Activated CD4-positive, alpha-beta T cell treated with anti-CD3 and anti-CD28 coated beads for 36 hours (primary cell): ENCODE measurements at regions not wholly inside any gene's neighbourhood (a gene's known extent, or its start where the extent isn't known, plus 50 kb on each side); places are given as distances from the start of the nearest gene placed in this dataset.

Experiments used
- ATAC-seq: fragments of 200-7000 bp; cut with Tn5 transposase; one replicate; pipeline ENCODE4 v1.10.0; 2021; ENCODE audit warnings: mild to moderate bottlenecking, moderate library complexity
- CTCF ChIA-PET: fragments of 350-600 bp; sonication (Branson Sonifier 250); formaldehyde crosslinking; loops from one replicate; lab custom pipeline; 2021; ENCODE audit warnings: antibody characterized with exemption; lab: Charles Lee
- POLR2A ChIA-PET: fragments of 350-600 bp; sonication (Branson Sonifier 250); formaldehyde crosslinking; loops from one replicate; lab custom pipeline; 2021; ENCODE audit warnings: antibody characterized with exemption, inconsistent platforms; lab: Charles Lee
- DNase-seq: peaks from one replicate; pipeline ENCODE4 v3.0.0-alpha.2; 2020
- H3K27ac Mint-ChIP-seq: one replicate; pipeline ENCODE4 v1.8.0; 2021; ENCODE audit warnings: mixed read lengths
- H3K27me3 Mint-ChIP-seq: one replicate; pipeline ENCODE4 v1.8.0; 2021; ENCODE audit warnings: mixed read lengths
- H3K36me3 Mint-ChIP-seq: one replicate; pipeline ENCODE4 v1.8.0; 2021; ENCODE audit warnings: low read depth, mixed read lengths
- H3K4me1 Mint-ChIP-seq: one replicate; pipeline ENCODE4 v1.8.0; 2021; ENCODE audit warnings: mixed read lengths
- H3K4me3 Mint-ChIP-seq: one replicate; pipeline ENCODE4 v1.8.0; 2021; ENCODE audit warnings: mild to moderate bottlenecking, moderate library complexity, mixed read lengths
- H3K9me3 Mint-ChIP-seq: one replicate; pipeline ENCODE4 v1.8.0; 2021; ENCODE audit warnings: low read depth, mixed read lengths
- intact Hi-C, 2 experiments: fragments of 100-400 bp; cut with DNase I in 1 of 2; cut with micrococcal nuclease in 1 of 2; formaldehyde crosslinking; loops; one replicate each; pipeline versions ENCODE4 v1.14.2 to v1.15.1; 2022 to 2024; cut with DNase I, micrococcal nuclease

- Mint-ChIP-seq H3K4me1 (no peaks in the 10 kb centered on the region), H3K36me3 (no peaks in the 10 kb centered on the region), H3K27me3 (peaks cover 14% of the 10 kb centered on the region), H3K9me3 (no peaks in the 10 kb centered on the region), H3K4me3 (no peak overlapping the region), H3K27ac (no peak overlapping the region)
- intact Hi-C loops, result no loop called here
- ATAC-seq (no peak), DNase-seq (no peak)
- ChIA-PET POLR2A (no interaction called here), CTCF (no interaction called here)
Observed at GRCh38 chr3:137264071-137264820, 306.5 kb downstream of the IL20RB start.

GRCh38 chr3:137264843-137265330, 307.1 kb downstream of the IL20RB start:
- Mint-ChIP-seq H3K4me3 (no peak overlapping the region), H3K27ac (no peak overlapping the region), H3K27me3 (peaks cover 10% of the 10 kb centered on the region), H3K36me3 (no peaks in the 10 kb centered on the region), H3K4me1 (no peaks in the 10 kb centered on the region), H3K9me3 (no peaks in the 10 kb centered on the region)
- ATAC-seq (no peak), DNase-seq (no peak)
- ChIA-PET POLR2A (no interaction called here), CTCF (no interaction called here)
- intact Hi-C loops, result no loop called here

- CTCF ChIA-PET, result no interaction called here
- Mint-ChIP-seq H3K4me3 (no peak overlapping the region), H3K4me1 (no peaks in the 10 kb centered on the region), H3K36me3 (no peaks in the 10 kb centered on the region), H3K27me3 (no peaks in the 10 kb centered on the region), H3K27ac (no peak overlapping the region), H3K9me3 (no peaks in the 10 kb centered on the region)
- POLR2A ChIA-PET, result no interaction called here
- no peak for DNase-seq
- no peak for ATAC-seq
- intact Hi-C loops, result no loop called here
Observed at GRCh38 chr3:137282871-137283270, 325.1 kb downstream of the IL20RB start.

GRCh38 chr3:137285924-137286323, 328.1 kb downstream of the IL20RB start:
- ChIA-PET POLR2A (no interaction called here), CTCF (interaction anchor here (0.6 to 1.1 kb wide), 2 partner anchors 9 to 1263 kb away, joined by 3 to 4 read pairs; no protein-coding TSS in a partner anchor)
- ATAC-seq (no peak), DNase-seq (no peak)
- Mint-ChIP-seq H3K36me3 (no peaks in the 10 kb centered on the region), H3K27me3 (peaks cover 4% of the 10 kb centered on the region), H3K4me3 (no peak overlapping the region), H3K4me1 (no peaks in the 10 kb centered on the region), H3K27ac (no peak overlapping the region), H3K9me3 (no peaks in the 10 kb centered on the region)
- intact Hi-C loops, result no loop called here

GRCh38 chr3:137293086-137293485, 335.3 kb downstream of the IL20RB start:
- POLR2A ChIA-PET, result no interaction called here
- H3K4me1 Mint-ChIP-seq, result no peaks in the 10 kb centered on the region
- no peak for DNase-seq
- H3K27me3 Mint-ChIP-seq, result peaks cover 14% of the 10 kb centered on the region
- no peak overlapping the region for H3K27ac Mint-ChIP-seq
- H3K9me3 Mint-ChIP-seq, result no peaks in the 10 kb centered on the region
- intact Hi-C loops, result no loop called here
- CTCF ChIA-PET, result interaction anchor here (0.8 kb wide), 1 partner anchor 68 kb away, joined by 3 read pairs; no protein-coding TSS in a partner anchor
- H3K4me3 Mint-ChIP-seq, result no peak overlapping the region
- no peaks in the 10 kb centered on the region for H3K36me3 Mint-ChIP-seq
- ATAC-seq, result no peak

- DNase-seq (no peak), ATAC-seq (no peak)
- POLR2A ChIA-PET, result no interaction called here
- intact Hi-C loops, result no loop called here
- Mint-ChIP-seq H3K9me3 (no peaks in the 10 kb centered on the region), H3K4me3 (no peak overlapping the region), H3K27me3 (peaks cover 14% of the 10 kb centered on the region), H3K4me1 (no peaks in the 10 kb centered on the region), H3K36me3 (no peaks in the 10 kb centered on the region), H3K27ac (no peak overlapping the region)
- CTCF ChIA-PET, result interaction anchor here (0.8 kb wide), 1 partner anchor 69 kb away, joined by 3 read pairs; no protein-coding TSS in a partner anchor
Observed at GRCh38 chr3:137294139-137294538, 336.4 kb downstream of the IL20RB start.

GRCh38 chr3:137294839-137295238, 337.1 kb downstream of the IL20RB start:
- no peaks in the 10 kb centered on the region for H3K4me1 Mint-ChIP-seq
- peaks cover 14% of the 10 kb centered on the region for H3K27me3 Mint-ChIP-seq
- no peak overlapping the region for H3K27ac Mint-ChIP-seq
- H3K9me3 Mint-ChIP-seq, result no peaks in the 10 kb centered on the region
- ATAC-seq (no peak), DNase-seq (no peak)
- no peak overlapping the region for H3K4me3 Mint-ChIP-seq
- POLR2A ChIA-PET, result no interaction called here
- CTCF ChIA-PET, result interaction anchor here (0.8 kb wide), 1 partner anchor 9 kb away, joined by 3 read pairs; no protein-coding TSS in a partner anchor
- intact Hi-C loops, result no loop called here
- H3K36me3 Mint-ChIP-seq, result no peaks in the 10 kb centered on the region

- Mint-ChIP-seq H3K27ac (no peak overlapping the region), H3K4me3 (no peak overlapping the region), H3K36me3 (no peaks in the 10 kb centered on the region), H3K27me3 (peaks cover 14% of the 10 kb centered on the region), H3K9me3 (no peaks in the 10 kb centered on the region), H3K4me1 (no peaks in the 10 kb centered on the region)
- ChIA-PET CTCF (interaction anchor here (0.7 to 0.8 kb wide), 2 partner anchors 10 to 178 kb away, joined by 3 read pairs; no protein-coding TSS in a partner anchor), POLR2A (no interaction called here)
- ATAC-seq (no peak), DNase-seq (no peak)
- intact Hi-C loops, result no loop called here
Observed at GRCh38 chr3:137295336-137295735, 337.6 kb downstream of the IL20RB start.

- no peaks in the 10 kb centered on the region for H3K9me3 Mint-ChIP-seq
- H3K27ac Mint-ChIP-seq, result no peak overlapping the region
- H3K36me3 Mint-ChIP-seq, result no peaks in the 10 kb centered on the region
- H3K4me3 Mint-ChIP-seq, result no peak overlapping the region
- intact Hi-C loops, result no loop called here
- POLR2A ChIA-PET, result no interaction called here
- no peak for DNase-seq
- H3K27me3 Mint-ChIP-seq, result peaks cover 9% of the 10 kb centered on the region
- no peak for ATAC-seq
- CTCF ChIA-PET, result interaction anchor here (0.7 kb wide), 1 partner anchor 177 kb away, joined by 3 read pairs; no protein-coding TSS in a partner anchor
- H3K4me1 Mint-ChIP-seq, result no peaks in the 10 kb centered on the region
Observed at GRCh38 chr3:137296116-137296515, 338.3 kb downstream of the IL20RB start.

- no peak overlapping the region for H3K27ac Mint-ChIP-seq
- no peaks in the 10 kb centered on the region for H3K4me1 Mint-ChIP-seq
- no peaks in the 10 kb centered on the region for H3K9me3 Mint-ChIP-seq
- no peak for DNase-seq
- ChIA-PET POLR2A (no interaction called here), CTCF (no interaction called here)
- H3K27me3 Mint-ChIP-seq, result peaks cover 5% of the 10 kb centered on the region
- intact Hi-C loops, result no loop called here
- H3K36me3 Mint-ChIP-seq, result no peaks in the 10 kb centered on the region
- H3K4me3 Mint-ChIP-seq, result no peak overlapping the region
- no peak for ATAC-seq
Observed at GRCh38 chr3:137297770-137298169, 340.0 kb downstream of the IL20RB start.

- ATAC-seq (no peak), DNase-seq (no peak)
- Mint-ChIP-seq H3K4me1 (no peaks in the 10 kb centered on the region), H3K36me3 (no peaks in the 10 kb centered on the region), H3K4me3 (no peak overlapping the region), H3K27ac (no peak overlapping the region), H3K27me3 (peaks cover 4% of the 10 kb centered on the region), H3K9me3 (peaks cover 2% of the 10 kb centered on the region)
- POLR2A ChIA-PET, result no interaction called here
- CTCF ChIA-PET, result no interaction called here
- intact Hi-C loops, result no loop called here
Observed at GRCh38 chr3:137300703-137301102, 342.9 kb downstream of the IL20RB start.
